ENCODE measurements at regions not wholly inside any gene's neighbourhood (a gene's known extent, or its start where the extent isn't known, plus 50 kb on each side); places are given as distances from the start of the nearest gene placed in this dataset.

DNA sequence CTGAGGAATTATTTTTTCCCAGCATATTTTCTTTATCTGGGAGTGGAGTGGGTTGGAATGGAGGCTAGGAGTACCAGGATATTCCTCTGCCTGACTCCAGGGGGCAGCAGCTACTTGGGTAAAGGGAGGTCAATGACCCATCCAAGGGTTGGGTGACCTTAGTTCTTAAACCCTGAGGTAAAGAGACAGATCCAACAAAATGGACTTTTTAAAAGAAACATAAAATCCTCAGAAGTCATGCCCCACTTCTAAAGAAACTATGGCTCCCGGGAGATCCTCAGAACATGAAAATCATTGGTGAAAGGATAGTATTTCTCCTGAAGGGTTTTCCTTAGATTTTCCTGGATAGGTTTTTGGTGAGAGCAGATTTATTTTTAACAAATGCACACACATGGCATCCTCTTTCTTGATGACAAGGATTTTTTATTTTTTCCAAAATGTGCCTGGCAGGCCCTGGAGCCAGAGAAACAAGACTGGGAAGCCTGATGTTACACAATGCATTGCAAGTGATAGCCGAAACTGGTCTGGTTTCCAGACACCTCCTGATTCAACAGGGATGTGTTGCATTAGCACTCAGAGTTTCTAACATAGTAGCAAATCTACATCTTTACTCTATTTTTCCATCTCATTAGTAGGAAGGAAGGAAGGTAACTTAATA, 240.9 kb upstream of the BTBD3 start:
- no peaks in the 10 kb centered on the region for H3K79me2 ChIP-seq (ENCODE audit: insufficient read depth, low read length)
- no peak overlapping the region for H2AFZ ChIP-seq (ENCODE audit: low read length)
- no peak overlapping the region for H3K9ac ChIP-seq (ENCODE audit: insufficient read depth, low read depth, low read length)
- BruUV-seq (replicated peaks) = no TSS peak
- CTCF ChIA-PET (ENCODE audit: low intra/inter-chr PET ratio, low total read pairs) = interaction anchor here (1.5 kb wide), 1 partner anchor 530 kb away, joined by 25 read pairs; no protein-coding TSS in a partner anchor
- POLR2A ChIA-PET = no interaction called here
- H3K27me3 ChIP-seq (ENCODE audit: control insufficient read depth in 1 of 2, insufficient read depth in 2 of 2, low read length in 2 of 2) = no peaks in the 10 kb centered on the region
- no peak overlapping the region for H3K4me2 ChIP-seq (ENCODE audit: low read depth, low read length)
- no peak overlapping the region for H3K4me3 ChIP-seq (replicated peaks in 1 of 3; ENCODE audit: insufficient read depth in 1 of 3, low read depth in 2 of 3, low read length in 3 of 3)
- H3K27ac ChIP-seq (ENCODE audit: extremely low read length, insufficient read depth, low read length) = no peak overlapping the region
- H4K20me1 ChIP-seq (ENCODE audit: insufficient read depth, low read length) = no peaks in the 10 kb centered on the region
- no peaks in the 10 kb centered on the region for H3K36me3 ChIP-seq (replicated peaks in 1 of 2; ENCODE audit: control insufficient read depth in 1 of 2, insufficient read depth in 2 of 2, low read length in 2 of 2)
- H3K9me3 ChIP-seq (ENCODE audit: low read length) = no peaks in the 10 kb centered on the region
- in situ Hi-C loops (cut with HindIII; ENCODE audit: extremely low pct_ligation_motif_present, low pct_unique_long_range_greater_than_20kb) = loop anchor here (5.0 kb wide), 1 partner anchor 531 kb away; no protein-coding TSS in a partner anchor
- FAIRE-seq (peak; percentile 91), ATAC-seq (peak; percentile 99), DNase-seq (ENCODE audit: low spot score) (peak; percentile 62)
- 27% methylated on average over 2 of the region's 2 CpGs for WGBS (ENCODE audit: low lambda C conversion rate)
- intact Hi-C loops (cut with micrococcal nuclease; ENCODE audit: unreplicated experiment) = loop anchor here (1.0 to 10.0 kb wide), 7 partner anchors 137 to 1290 kb away; no protein-coding TSS in a partner anchor
- H3K4me1 ChIP-seq (ENCODE audit: insufficient read depth, low read length) = no peaks in the 10 kb centered on the region
- TF ChIP-seq, protein P1, sequence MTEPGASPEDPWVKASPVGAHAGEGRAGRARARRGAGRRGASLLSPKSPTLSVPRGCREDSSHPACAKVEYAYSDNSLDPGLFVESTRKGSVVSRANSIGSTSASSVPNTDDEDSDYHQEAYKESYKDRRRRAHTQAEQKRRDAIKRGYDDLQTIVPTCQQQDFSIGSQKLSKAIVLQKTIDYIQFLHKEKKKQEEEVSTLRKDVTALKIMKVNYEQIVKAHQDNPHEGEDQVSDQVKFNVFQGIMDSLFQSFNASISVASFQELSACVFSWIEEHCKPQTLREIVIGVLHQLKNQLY (CRISPR knock-in tag; IDR thresholded peaks at IDR 0.05) = no peak
- TF ChIP-seq ATAD3A (CRISPR knock-in tag; IDR thresholded peaks at IDR 0.05) (no peak), ZNF337 (CRISPR knock-in tag; IDR thresholded peaks at IDR 0.05; ENCODE audit: borderline replicate concordance, low read depth) (no peak), RAD21 (CRISPR knock-in tag; IDR thresholded peaks at IDR 0.05) (peak; percentile 87), ZNF775 (CRISPR knock-in tag; IDR thresholded peaks at IDR 0.05; ENCODE audit: borderline replicate concordance) (no peak), KAT2B (IDR thresholded peaks at IDR 0.05; ENCODE audit: borderline replicate concordance, low read depth, low read length) (no peak), FOXA3 (CRISPR knock-in tag; IDR thresholded peaks at IDR 0.05) (no peak), ZNF138 (CRISPR knock-in tag; IDR thresholded peaks at IDR 0.05; ENCODE audit: low read depth) (no peak), POLR2AphosphoS2 (IDR thresholded peaks at IDR 0.05; ENCODE audit: low read depth, low read length) (no peak), ZFP41 (CRISPR knock-in tag; IDR thresholded peaks at IDR 0.05; ENCODE audit: borderline replicate concordance) (no peak), ZBTB7B (CRISPR knock-in tag; IDR thresholded peaks at IDR 0.05) (no peak), CEBPB (IDR thresholded peaks at IDR 0.05; ENCODE audit: borderline replicate concordance, low read depth, low read length) (peak; percentile 42; the same call in 1 of the 2 replicates), ATM (IDR thresholded peaks at IDR 0.05; ENCODE audit: borderline replicate concordance) (no peak), ZNF709 (CRISPR knock-in tag; IDR thresholded peaks at IDR 0.05) (no peak), NONO (IDR thresholded peaks at IDR 0.05) (no peak), NONO (CRISPR knock-in tag; conservative IDR thresholded peaks at IDR 0.05) (no peak), ZNF317 (CRISPR knock-in tag; IDR thresholded peaks at IDR 0.05) (0 out of 2 replicates have a peak, but pooled peaks have one; percentile 6), RARA (CRISPR knock-in tag; IDR thresholded peaks at IDR 0.05) (0 out of 2 replicates have a peak, but pooled peaks have one; percentile 15), RFX3 (CRISPR knock-in tag; IDR thresholded peaks at IDR 0.05) (no peak), ZSCAN31 (CRISPR knock-in tag; IDR thresholded peaks at IDR 0.05; ENCODE audit: low read depth) (no peak), ZNF569 (CRISPR knock-in tag; IDR thresholded peaks at IDR 0.05; ENCODE audit: borderline replicate concordance) (no peak), YEATS4 (CRISPR knock-in tag; IDR thresholded peaks at IDR 0.05; ENCODE audit: borderline replicate concordance) (no peak)
- TF ChIP-seq, protein P2, sequence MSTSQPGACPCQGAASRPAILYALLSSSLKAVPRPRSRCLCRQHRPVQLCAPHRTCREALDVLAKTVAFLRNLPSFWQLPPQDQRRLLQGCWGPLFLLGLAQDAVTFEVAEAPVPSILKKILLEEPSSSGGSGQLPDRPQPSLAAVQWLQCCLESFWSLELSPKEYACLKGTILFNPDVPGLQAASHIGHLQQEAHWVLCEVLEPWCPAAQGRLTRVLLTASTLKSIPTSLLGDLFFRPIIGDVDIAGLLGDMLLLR (CRISPR knock-in tag; IDR thresholded peaks at IDR 0.05) = no peak
- TF ChIP-seq, protein P3, sequence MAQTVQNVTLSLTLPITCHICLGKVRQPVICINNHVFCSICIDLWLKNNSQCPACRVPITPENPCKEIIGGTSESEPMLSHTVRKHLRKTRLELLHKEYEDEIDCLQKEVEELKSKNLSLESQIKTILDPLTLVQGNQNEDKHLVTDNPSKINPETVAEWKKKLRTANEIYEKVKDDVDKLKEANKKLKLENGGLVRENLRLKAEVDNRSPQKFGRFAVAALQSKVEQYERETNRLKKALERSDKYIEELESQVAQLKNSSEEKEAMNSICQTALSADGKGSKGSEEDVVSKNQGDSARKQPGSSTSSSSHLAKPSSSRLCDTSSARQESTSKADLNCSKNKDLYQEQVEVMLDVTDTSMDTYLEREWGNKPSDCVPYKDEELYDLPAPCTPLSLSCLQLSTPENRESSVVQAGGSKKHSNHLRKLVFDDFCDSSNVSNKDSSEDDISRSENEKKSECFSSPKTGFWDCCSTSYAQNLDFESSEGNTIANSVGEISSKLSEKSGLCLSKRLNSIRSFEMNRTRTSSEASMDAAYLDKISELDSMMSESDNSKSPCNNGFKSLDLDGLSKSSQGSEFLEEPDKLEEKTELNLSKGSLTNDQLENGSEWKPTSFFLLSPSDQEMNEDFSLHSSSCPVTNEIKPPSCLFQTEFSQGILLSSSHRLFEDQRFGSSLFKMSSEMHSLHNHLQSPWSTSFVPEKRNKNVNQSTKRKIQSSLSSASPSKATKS (CRISPR knock-in tag; IDR thresholded peaks at IDR 0.05) = no peak
